Fibroblast of skin of abdomen (primary cell): ENCODE measurements at regions not wholly inside any gene's neighbourhood (a gene's known extent, or its start where the extent isn't known, plus 50 kb on each side); places are given as distances from the start of the nearest gene placed in this dataset.
A peak's percentile ranks its signal among the peaks of the same experiment; 100 is the strongest.

ENCODE experiments used
- DNase-seq: peaks from one replicate; pipeline ENCODE4 v3.0.0-alpha.2; 2013

GRCh38 chr18:41829647-41830516 lies 125.2 kb upstream of the PIK3C3 start:
- DNase-seq = no peak

- DNase-seq = no peak
Measured at GRCh38 chr18:41828137-41828536, 126.9 kb upstream of the PIK3C3 start.

- DNase-seq = no peak
Measured at GRCh38 chr18:41820784-41821183, 134.2 kb upstream of the PIK3C3 start.

- DNase-seq = no peak
Measured at GRCh38 chr18:41818381-41819355, 136.4 kb upstream of the PIK3C3 start.

- DNase-seq = no peak
Measured at GRCh38 chr18:41814651-41815050, 140.4 kb upstream of the PIK3C3 start.

- DNase-seq = no peak
Measured at GRCh38 chr18:41809652-41810051, 145.4 kb upstream of the PIK3C3 start.

- DNase-seq = no peak
Measured at GRCh38 chr18:41805341-41805740, 149.7 kb upstream of the PIK3C3 start.

- DNase-seq = no peak
Measured at GRCh38 chr18:41798879-41799278, 156.2 kb upstream of the PIK3C3 start.

GRCh38 chr18:41790687-41791086 lies 164.3 kb upstream of the PIK3C3 start:
- DNase-seq = no peak

- DNase-seq = peak; percentile 5
Measured at GRCh38 chr18:41789001-41789400, 166.0 kb upstream of the PIK3C3 start.

GRCh38 chr18:41783879-41784278 lies 171.2 kb upstream of the PIK3C3 start:
- DNase-seq = no peak

GRCh38 chr18:41783065-41783818 lies 171.8 kb upstream of the PIK3C3 start:
- no peak for DNase-seq

- no peak for DNase-seq
Measured at GRCh38 chr18:41771973-41772372, 183.1 kb upstream of the PIK3C3 start.

GRCh38 chr18:41769265-41769664 lies 185.8 kb upstream of the PIK3C3 start:
- no peak for DNase-seq

- no peak for DNase-seq
Measured at GRCh38 chr18:41768467-41768866, 186.6 kb upstream of the PIK3C3 start.

GRCh38 chr18:41767960-41768359 lies 187.1 kb upstream of the PIK3C3 start:
- peak; percentile 42 for DNase-seq

GRCh38 chr18:41765460-41765859 lies 189.6 kb upstream of the PIK3C3 start:
- DNase-seq = no peak

GRCh38 chr18:41763361-41763760 lies 191.7 kb upstream of the PIK3C3 start:
- DNase-seq = no peak

- DNase-seq = peak; percentile 89
Measured at GRCh38 chr18:41761333-41762018, 193.6 kb upstream of the PIK3C3 start.

- DNase-seq = no peak
Measured at GRCh38 chr18:41758534-41758933, 196.5 kb upstream of the PIK3C3 start.

GRCh38 chr18:41756141-41756540 lies 198.9 kb upstream of the PIK3C3 start:
- DNase-seq = peak; percentile 7

GRCh38 chr18:41754332-41754731 lies 200.7 kb upstream of the PIK3C3 start:
- DNase-seq = no peak
